ENCODE measurements at regions not wholly inside any gene's neighbourhood (a gene's known extent, or its start where the extent isn't known, plus 50 kb on each side); places are given as distances from the start of the nearest gene placed in this dataset.

DNA sequence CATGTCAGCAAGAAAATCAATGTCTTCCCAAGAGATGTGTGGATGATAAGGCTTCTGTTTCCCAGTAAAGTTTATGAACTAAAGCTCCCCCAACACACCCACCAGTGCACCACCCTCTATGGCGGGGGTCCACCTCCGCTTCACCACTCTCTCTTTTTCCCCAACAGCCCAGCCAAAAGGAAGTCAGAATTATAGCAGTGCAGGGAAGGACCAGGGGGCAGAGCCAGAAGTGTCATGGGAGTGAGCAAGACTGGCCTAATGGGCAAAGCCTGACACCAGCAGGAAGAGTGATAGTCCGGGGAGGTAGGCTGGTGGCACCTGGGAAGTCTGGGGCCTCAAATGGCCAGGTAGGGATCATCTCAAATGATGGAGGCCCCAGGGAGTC, 167.7 kb downstream of the ZFP36L2 start:
- no peak for TF ChIP-seq EP300 (IDR thresholded peaks at IDR 0.05)
- TF ChIP-seq, protein P1, sequence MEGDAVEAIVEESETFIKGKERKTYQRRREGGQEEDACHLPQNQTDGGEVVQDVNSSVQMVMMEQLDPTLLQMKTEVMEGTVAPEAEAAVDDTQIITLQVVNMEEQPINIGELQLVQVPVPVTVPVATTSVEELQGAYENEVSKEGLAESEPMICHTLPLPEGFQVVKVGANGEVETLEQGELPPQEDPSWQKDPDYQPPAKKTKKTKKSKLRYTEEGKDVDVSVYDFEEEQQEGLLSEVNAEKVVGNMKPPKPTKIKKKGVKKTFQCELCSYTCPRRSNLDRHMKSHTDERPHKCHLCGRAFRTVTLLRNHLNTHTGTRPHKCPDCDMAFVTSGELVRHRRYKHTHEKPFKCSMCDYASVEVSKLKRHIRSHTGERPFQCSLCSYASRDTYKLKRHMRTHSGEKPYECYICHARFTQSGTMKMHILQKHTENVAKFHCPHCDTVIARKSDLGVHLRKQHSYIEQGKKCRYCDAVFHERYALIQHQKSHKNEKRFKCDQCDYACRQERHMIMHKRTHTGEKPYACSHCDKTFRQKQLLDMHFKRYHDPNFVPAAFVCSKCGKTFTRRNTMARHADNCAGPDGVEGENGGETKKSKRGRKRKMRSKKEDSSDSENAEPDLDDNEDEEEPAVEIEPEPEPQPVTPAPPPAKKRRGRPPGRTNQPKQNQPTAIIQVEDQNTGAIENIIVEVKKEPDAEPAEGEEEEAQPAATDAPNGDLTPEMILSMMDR (IDR thresholded peaks at IDR 0.05), result no peak

All from tibial nerve (tissue), 4 donors.